CD4-positive, alpha-beta T cell (primary cell): ENCODE measurements at regions not wholly inside any gene's neighbourhood (a gene's known extent, or its start where the extent isn't known, plus 50 kb on each side); places are given as distances from the start of the nearest gene placed in this dataset.

ENCODE experiments used
- ATAC-seq: fragments of 200-7000 bp; cut with Tn5 transposase; one replicate; pipeline ENCODE4 v1.10.0; 2022; ENCODE audit warnings: mild to moderate bottlenecking; ENCODE audit not compliant: poor library complexity
- CTCF ChIA-PET: fragments of 350-600 bp; sonication (Branson Sonifier 250); formaldehyde crosslinking; loops from one replicate; lab custom pipeline; 2021; ENCODE audit warnings: antibody characterized with exemption, inconsistent platforms; lab: Charles Lee
- POLR2A ChIA-PET: fragments of 350-600 bp; sonication (Branson Sonifier 250); formaldehyde crosslinking; loops from one replicate; lab custom pipeline; 2021; ENCODE audit warnings: antibody characterized with exemption, inconsistent platforms; lab: Charles Lee
- DNase-seq, 14 experiments: peaks; one replicate each; pipeline ENCODE4 v3.0.0-alpha.2; 2013 to 2020; ENCODE audit warnings: mixed read lengths in 2 of 14
- H3K27ac ChIP-seq, 2 donors: one replicate each; pipeline versions ENCODE4 v1.5.1 to v1.7.0; 2013; ENCODE audit warnings: low read length in 2 of 2, low read depth in 1 of 2, mild to moderate bottlenecking in 1 of 2
- H3K27me3 ChIP-seq, 2 experiments: 1 replicate in 1 of 2; 2 replicates in 1 of 2; pipeline versions ENCODE4 v1.6.1 to v1.7.0; 2013; ENCODE audit warnings: low read length in 2 of 2, control low read depth in 1 of 2, mild to moderate bottlenecking in 1 of 2, moderate library complexity in 1 of 2; ENCODE audit not compliant: insufficient read depth in 2 of 2, control insufficient read depth in 1 of 2
- H3K36me3 ChIP-seq: one replicate; pipeline ENCODE4 v1.6.1; 2013; ENCODE audit warnings: low read length, control low read depth; ENCODE audit not compliant: insufficient read depth
- H3K4me1 ChIP-seq: one replicate; pipeline ENCODE4 v1.6.1; 2013; ENCODE audit warnings: low read length, control low read depth; ENCODE audit not compliant: insufficient read depth
- H3K4me3 ChIP-seq: one replicate; pipeline ENCODE4 v1.5.1; 2013; ENCODE audit warnings: mild to moderate bottlenecking, low read length, moderate library complexity
- H3K9me3 ChIP-seq, 2 experiments: 1 replicate in 1 of 2; 2 replicates in 1 of 2; pipeline versions ENCODE4 v1.6.1 to v1.7.0; 2013; ENCODE audit warnings: low read length in 2 of 2, mild to moderate bottlenecking in 2 of 2, control low read depth in 1 of 2, moderate library complexity in 1 of 2; ENCODE audit not compliant: control insufficient read depth in 1 of 2, insufficient read depth in 1 of 2
- H3K27ac Mint-ChIP-seq: one replicate; pipeline ENCODE4 v1.8.0; 2020; ENCODE audit warnings: mixed read lengths
- H3K27me3 Mint-ChIP-seq: one replicate; pipeline ENCODE4 v1.8.0; 2021; ENCODE audit warnings: mixed read lengths
- H3K36me3 Mint-ChIP-seq: one replicate; pipeline ENCODE4 v1.8.0; 2021; ENCODE audit warnings: low read depth, mixed read lengths
- H3K4me1 Mint-ChIP-seq: one replicate; pipeline ENCODE4 v1.8.0; 2021; ENCODE audit warnings: low read depth, mixed read lengths
- H3K4me3 Mint-ChIP-seq: one replicate; pipeline ENCODE4 v1.8.0; 2020; ENCODE audit warnings: mild to moderate bottlenecking, mixed read lengths
- H3K9me3 Mint-ChIP-seq: one replicate; pipeline ENCODE4 v1.8.0; 2020; ENCODE audit warnings: mixed read lengths
- intact Hi-C, 2 experiments: fragments of 100-400 bp; cut with DNase I in 1 of 2; cut with micrococcal nuclease in 1 of 2; formaldehyde crosslinking; loops; one replicate each; pipeline versions ENCODE4 v1.15.1 to v1.9.0; 2023 to 2025; cut with DNase I, micrococcal nuclease
- TF ChIP-seq, protein P1 (sequence below): fragments of 200-600 bp; IDR thresholded peaks from one replicate; pipeline ENCODE4 v1.8.0; 2022; ENCODE audit warnings: antibody characterized with exemption, mild to moderate bottlenecking

GRCh38 chr6:93008375-93008774 lies 411.0 kb downstream of the EPHA7 start:
- Histone ChIP-seq H3K4me3 (no peak overlapping the region), H3K27ac (no peak overlapping the region), H3K4me1 (no peaks in the 10 kb centered on the region), H3K36me3 (no peaks in the 10 kb centered on the region), H3K9me3 (no peaks in the 10 kb centered on the region), H3K27me3 (no peaks in the 10 kb centered on the region)
- Mint-ChIP-seq H3K36me3 (no peaks in the 10 kb centered on the region), H3K27me3 (no peaks in the 10 kb centered on the region), H3K4me1 (no peaks in the 10 kb centered on the region), H3K27ac (no peak overlapping the region), H3K9me3 (peaks cover 5% of the 10 kb centered on the region), H3K4me3 (no peak overlapping the region)
- ChIA-PET POLR2A (no interaction called here), CTCF (no interaction called here)
- intact Hi-C loops = no loop called here
- TF ChIP-seq, protein P1, sequence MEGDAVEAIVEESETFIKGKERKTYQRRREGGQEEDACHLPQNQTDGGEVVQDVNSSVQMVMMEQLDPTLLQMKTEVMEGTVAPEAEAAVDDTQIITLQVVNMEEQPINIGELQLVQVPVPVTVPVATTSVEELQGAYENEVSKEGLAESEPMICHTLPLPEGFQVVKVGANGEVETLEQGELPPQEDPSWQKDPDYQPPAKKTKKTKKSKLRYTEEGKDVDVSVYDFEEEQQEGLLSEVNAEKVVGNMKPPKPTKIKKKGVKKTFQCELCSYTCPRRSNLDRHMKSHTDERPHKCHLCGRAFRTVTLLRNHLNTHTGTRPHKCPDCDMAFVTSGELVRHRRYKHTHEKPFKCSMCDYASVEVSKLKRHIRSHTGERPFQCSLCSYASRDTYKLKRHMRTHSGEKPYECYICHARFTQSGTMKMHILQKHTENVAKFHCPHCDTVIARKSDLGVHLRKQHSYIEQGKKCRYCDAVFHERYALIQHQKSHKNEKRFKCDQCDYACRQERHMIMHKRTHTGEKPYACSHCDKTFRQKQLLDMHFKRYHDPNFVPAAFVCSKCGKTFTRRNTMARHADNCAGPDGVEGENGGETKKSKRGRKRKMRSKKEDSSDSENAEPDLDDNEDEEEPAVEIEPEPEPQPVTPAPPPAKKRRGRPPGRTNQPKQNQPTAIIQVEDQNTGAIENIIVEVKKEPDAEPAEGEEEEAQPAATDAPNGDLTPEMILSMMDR = no peak
- no peak for ATAC-seq
- DNase-seq = no peak

DNA sequence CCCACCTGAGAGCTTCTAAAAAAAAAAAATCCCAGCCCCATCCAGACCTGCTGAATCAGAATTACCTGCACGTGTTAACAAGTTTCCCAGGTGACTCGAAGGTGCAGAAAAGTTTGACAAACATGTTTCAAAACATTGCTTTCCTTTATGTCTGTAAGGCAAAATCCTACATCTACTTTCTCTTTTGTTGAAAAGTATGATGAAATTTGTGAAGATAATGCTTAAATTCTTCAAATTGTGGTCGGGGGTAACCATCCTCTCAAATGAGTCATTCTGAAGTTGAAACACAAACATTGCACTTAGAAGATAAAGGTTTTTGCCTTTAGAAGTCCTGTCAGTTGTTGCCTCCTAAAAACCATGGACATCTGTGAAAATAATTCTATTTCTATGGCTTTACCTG lies 429.7 kb downstream of the EPHA7 start:
- ChIA-PET CTCF (no interaction called here), POLR2A (no interaction called here)
- H3K27me3 ChIP-seq = no peaks in the 10 kb centered on the region
- Mint-ChIP-seq H3K9me3 (peaks cover 10% of the 10 kb centered on the region), H3K4me3 (no peak overlapping the region), H3K4me1 (no peaks in the 10 kb centered on the region), H3K27me3 (no peaks in the 10 kb centered on the region), H3K27ac (no peak overlapping the region), H3K36me3 (no peaks in the 10 kb centered on the region)
- no peak overlapping the region for H3K27ac ChIP-seq
- no peak overlapping the region for H3K4me3 ChIP-seq
- intact Hi-C loops = no loop called here
- H3K4me1 ChIP-seq = no peaks in the 10 kb centered on the region
- no peaks in the 10 kb centered on the region for H3K36me3 ChIP-seq
- TF ChIP-seq, protein P1 = no peak
- peaks cover 0 to 6% of the 10 kb centered on the region in 2 experiments for H3K9me3 ChIP-seq
- ATAC-seq (no peak), DNase-seq (no peak)

- Histone ChIP-seq H3K27ac (no peak overlapping the region), H3K36me3 (no peaks in the 10 kb centered on the region), H3K9me3 (peaks cover 0 to 5% of the 10 kb centered on the region in 2 experiments), H3K27me3 (no peaks in the 10 kb centered on the region), H3K4me1 (no peaks in the 10 kb centered on the region), H3K4me3 (no peak overlapping the region)
- CTCF ChIA-PET = no interaction called here
- POLR2A ChIA-PET = no interaction called here
- Mint-ChIP-seq H3K27me3 (no peaks in the 10 kb centered on the region), H3K4me1 (no peaks in the 10 kb centered on the region), H3K27ac (no peak overlapping the region), H3K9me3 (peaks cover 19% of the 10 kb centered on the region), H3K36me3 (no peaks in the 10 kb centered on the region), H3K4me3 (no peak overlapping the region)
- intact Hi-C loops = no loop called here
- ATAC-seq (no peak), DNase-seq (no peak)
- TF ChIP-seq, protein P1 = no peak
These were observed 440.1 kb downstream of the EPHA7 start for GRCh38 chr6:92979281-92979680.
